Naive thymus-derived CD4-positive, alpha-beta T cell (primary cell): ENCODE measurements at regions not wholly inside any gene's neighbourhood (a gene's known extent, or its start where the extent isn't known, plus 50 kb on each side); places are given as distances from the start of the nearest gene placed in this dataset.

Experiments
- ATAC-seq: fragments of 150-1000 bp; cut with Tn5 transposase; 2 replicates; pipeline ENCODE4 v1.10.0; 2021; ENCODE audit warnings: mild to moderate bottlenecking, moderate library complexity
- CTCF ChIA-PET: fragments of 350-600 bp; sonication (Branson Sonifier 250); formaldehyde crosslinking; loops from one replicate; lab custom pipeline; 2021; ENCODE audit warnings: antibody characterized with exemption; lab: Charles Lee
- POLR2A ChIA-PET: fragments of 350-600 bp; sonication (Branson Sonifier 250); formaldehyde crosslinking; loops from one replicate; lab custom pipeline; 2021; ENCODE audit warnings: antibody characterized with exemption, inconsistent platforms; lab: Charles Lee
- DNase-seq, 9 donors: peaks; one replicate each; pipeline versions ENCODE4 v3.0.0 to v3.0.0-alpha.2; 2020 to 2022; ENCODE audit warnings: mixed read lengths in 1 of 9
- H3K27ac ChIP-seq: one replicate; pipeline ENCODE4 v1.7.0; 2013; ENCODE audit warnings: mild to moderate bottlenecking, low read depth, low read length, moderate library complexity
- H3K27me3 ChIP-seq, 2 donors: one replicate each; pipeline ENCODE4 v1.7.0; 2013; ENCODE audit warnings: low read length in 2 of 2, mild to moderate bottlenecking in 2 of 2, moderate library complexity in 2 of 2; ENCODE audit not compliant: control insufficient read depth in 2 of 2, insufficient read depth in 2 of 2
- H3K36me3 ChIP-seq, 3 experiments: 1 replicate in 2 of 3; 2 replicates in 1 of 3; pipeline ENCODE4 v1.7.0; 2013; ENCODE audit warnings: low read length in 3 of 3, mild to moderate bottlenecking in 3 of 3, moderate library complexity in 1 of 3; ENCODE audit not compliant: insufficient read depth in 3 of 3, control insufficient read depth in 2 of 3
- H3K4me1 ChIP-seq, 2 donors: one replicate each; pipeline ENCODE4 v1.7.0; 2013; ENCODE audit warnings: low read length in 2 of 2, mild to moderate bottlenecking in 2 of 2, moderate library complexity in 1 of 2; ENCODE audit not compliant: control insufficient read depth in 2 of 2, insufficient read depth in 2 of 2
- H3K4me3 ChIP-seq: 2 replicates; pipeline ENCODE4 v1.7.0; 2013; ENCODE audit warnings: mild to moderate bottlenecking, low read length
- H3K9me3 ChIP-seq, 3 experiments: 1 replicate in 2 of 3; 2 replicates in 1 of 3; pipeline ENCODE4 v1.7.0; 2013; ENCODE audit warnings: low read length in 3 of 3; ENCODE audit not compliant: control insufficient read depth in 2 of 3
- H3K27ac Mint-ChIP-seq, 9 donors: one replicate each; pipeline ENCODE4 v1.8.0; 2020 to 2022; ENCODE audit warnings: mixed read lengths in 9 of 9, mild to moderate bottlenecking in 8 of 9, moderate library complexity in 5 of 9, inconsistent platforms in 2 of 9
- H3K27me3 Mint-ChIP-seq, 5 donors: one replicate each; pipeline ENCODE4 v1.8.0; 2021 to 2022; ENCODE audit warnings: mixed read lengths in 5 of 5, mild to moderate bottlenecking in 1 of 5
- H3K36me3 Mint-ChIP-seq, 5 donors: one replicate each; pipeline ENCODE4 v1.8.0; 2020 to 2022; ENCODE audit warnings: mixed read lengths in 5 of 5, mild to moderate bottlenecking in 3 of 5, inconsistent platforms in 1 of 5
- H3K4me1 Mint-ChIP-seq, 7 donors: one replicate each; pipeline ENCODE4 v1.8.0; 2020 to 2022; ENCODE audit warnings: mixed read lengths in 7 of 7, mild to moderate bottlenecking in 3 of 7, inconsistent platforms in 1 of 7
- H3K4me3 Mint-ChIP-seq, 10 donors: one replicate each; pipeline ENCODE4 v1.8.0; 2020 to 2022; ENCODE audit warnings: mild to moderate bottlenecking in 10 of 10, mixed read lengths in 10 of 10, moderate library complexity in 6 of 10, inconsistent platforms in 2 of 10
- H3K9me3 Mint-ChIP-seq, 11 donors: one replicate each; pipeline ENCODE4 v1.8.0; 2020 to 2022; ENCODE audit warnings: mixed read lengths in 11 of 11, mild to moderate bottlenecking in 4 of 11, inconsistent platforms in 1 of 11, moderate library complexity in 1 of 11
- intact Hi-C, 2 donors: fragments of 100-400 bp; cut with micrococcal nuclease; formaldehyde crosslinking; loops; one replicate each; pipeline ENCODE4 v1.15.1; 2023

GRCh38 chr7:130999926-131000325, 265.9 kb upstream of the KLF14 start:
- peaks cover 0 to 10% (median 0%) of the 10 kb centered on the region in 11 donors for H3K9me3 Mint-ChIP-seq
- peaks cover 45 to 91% (median 84%) of the 10 kb centered on the region in 7 donors for H3K4me1 Mint-ChIP-seq
- intact Hi-C loops: no loop called here
- peak overlapping the region in 2 of 10 donors; percentile 19 to 40 for H3K4me3 Mint-ChIP-seq
- ChIA-PET CTCF (interaction anchor here (1.7 kb wide), 1 partner anchor 103 kb away, joined by 7 read pairs; no protein-coding TSS in a partner anchor), POLR2A (interaction anchor here (0.8 to 0.9 kb wide), 2 partner anchors 9 to 235 kb away, joined by 3 read pairs; no protein-coding TSS in a partner anchor)
- no peaks in the 10 kb centered on the region for H3K27me3 Mint-ChIP-seq
- H3K27ac Mint-ChIP-seq: peak overlapping the region in 7 of 9 donors; percentile 21 to 84 (median 64)
- Histone ChIP-seq H3K27ac (peak overlapping the region; percentile 7), H3K4me1 (peaks cover 34 to 41% of the 10 kb centered on the region in 2 donors), H3K27me3 (no peaks in the 10 kb centered on the region), H3K9me3 (no peaks in the 10 kb centered on the region), H3K36me3 (no peaks in the 10 kb centered on the region), H3K4me3 (no peak overlapping the region)
- H3K36me3 Mint-ChIP-seq: peaks cover 0 to 29% (median 19%) of the 10 kb centered on the region in 5 donors
- DNase-seq (no peak), ATAC-seq (no peak)

GRCh38 chr7:131000389-131000788, 266.4 kb upstream of the KLF14 start:
- DNase-seq (no peak), ATAC-seq (no peak)
- peaks cover 32 to 36% of the 10 kb centered on the region in 2 donors for H3K4me1 ChIP-seq
- Mint-ChIP-seq H3K27ac (peak overlapping the region in 6 of 9 donors; percentile 21 to 77 (median 52)), H3K27me3 (no peaks in the 10 kb centered on the region), H3K4me1 (peaks cover 45 to 91% (median 84%) of the 10 kb centered on the region in 7 donors), H3K4me3 (peak overlapping the region in 1 of 10 donors; percentile 19), H3K9me3 (peaks cover 0 to 12% (median 0%) of the 10 kb centered on the region in 11 donors), H3K36me3 (peaks cover 3 to 33% (median 23%) of the 10 kb centered on the region in 5 donors)
- intact Hi-C loops: no loop called here
- H3K36me3 ChIP-seq: no peaks in the 10 kb centered on the region
- no peaks in the 10 kb centered on the region for H3K27me3 ChIP-seq
- no peaks in the 10 kb centered on the region for H3K9me3 ChIP-seq
- no peak overlapping the region for H3K4me3 ChIP-seq
- ChIA-PET POLR2A (interaction anchor here (0.8 to 0.9 kb wide), 2 partner anchors 10 to 234 kb away, joined by 3 read pairs; no protein-coding TSS in a partner anchor), CTCF (interaction anchor here (1.6 to 1.7 kb wide), 2 partner anchors 18 to 103 kb away, joined by 4 to 7 read pairs; no protein-coding TSS in a partner anchor)
- no peak overlapping the region for H3K27ac ChIP-seq

DNA sequence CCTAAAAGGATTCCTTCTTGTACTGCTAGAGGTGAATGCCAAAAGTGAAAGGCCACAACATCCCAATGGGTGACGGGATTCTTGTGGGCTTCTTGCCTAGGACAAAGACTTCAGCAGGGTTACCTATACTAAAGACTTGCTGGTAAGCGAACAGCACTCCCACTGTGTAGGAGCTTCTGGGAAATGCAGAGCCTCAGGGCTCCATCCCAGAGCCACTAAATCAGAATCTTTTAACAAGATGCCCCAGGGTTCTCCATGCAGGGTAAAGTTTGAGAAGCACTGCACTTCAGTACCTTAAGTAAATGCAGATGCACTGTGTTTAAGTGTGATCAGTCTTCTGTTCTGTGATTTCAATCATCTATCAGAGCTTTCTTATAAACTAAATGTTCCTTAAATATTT, 266.9 kb upstream of the KLF14 start:
- ATAC-seq (no peak), DNase-seq (no peak)
- Mint-ChIP-seq H3K27ac (peak overlapping the region in 2 of 9 donors; percentile 38 to 77), H3K36me3 (peaks cover 6 to 36% (median 25%) of the 10 kb centered on the region in 5 donors), H3K27me3 (no peaks in the 10 kb centered on the region), H3K4me1 (peaks cover 43 to 89% (median 83%) of the 10 kb centered on the region in 7 donors), H3K4me3 (no peak overlapping the region), H3K9me3 (peaks cover 0 to 12% (median 0%) of the 10 kb centered on the region in 11 donors)
- Histone ChIP-seq H3K4me1 (peaks cover 32% of the 10 kb centered on the region in 2 donors), H3K4me3 (no peak overlapping the region), H3K9me3 (no peaks in the 10 kb centered on the region), H3K27me3 (no peaks in the 10 kb centered on the region), H3K27ac (no peak overlapping the region), H3K36me3 (no peaks in the 10 kb centered on the region)
- ChIA-PET CTCF (interaction anchor here (1.6 to 1.7 kb wide), 2 partner anchors 19 to 104 kb away, joined by 4 to 7 read pairs; no protein-coding TSS in a partner anchor), POLR2A (interaction anchor here (1.2 kb wide), 1 partner anchor 19 kb away, joined by 3 read pairs; no protein-coding TSS in a partner anchor)
- intact Hi-C loops: no loop called here

DNA sequence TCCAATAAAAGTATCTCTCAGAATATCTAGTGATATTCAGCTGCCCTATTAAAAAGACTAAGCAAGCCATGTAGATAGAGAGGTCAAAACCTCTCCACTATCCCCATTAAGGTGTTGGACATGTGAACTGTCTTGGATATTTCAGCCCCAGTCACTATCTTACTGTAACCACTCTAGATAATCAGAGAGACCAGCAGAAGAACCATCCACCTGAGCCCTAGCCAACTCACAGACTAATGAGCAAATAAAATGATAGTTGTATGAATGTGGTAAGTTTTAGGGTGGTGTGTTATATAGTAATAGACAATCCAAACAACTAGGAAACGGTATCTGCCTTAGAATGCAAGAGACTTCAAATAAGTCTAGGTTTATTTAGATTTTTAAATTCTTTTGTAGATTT, 268.6 kb upstream of the KLF14 start:
- H3K36me3 Mint-ChIP-seq: peaks cover 6 to 39% (median 25%) of the 10 kb centered on the region in 5 donors
- no peaks in the 10 kb centered on the region for H3K27me3 Mint-ChIP-seq
- Histone ChIP-seq H3K36me3 (no peaks in the 10 kb centered on the region), H3K9me3 (no peaks in the 10 kb centered on the region), H3K4me3 (no peak overlapping the region), H3K27ac (no peak overlapping the region), H3K27me3 (no peaks in the 10 kb centered on the region), H3K4me1 (peaks cover 27 to 35% of the 10 kb centered on the region in 2 donors)
- POLR2A ChIA-PET: no interaction called here
- ATAC-seq: no peak
- CTCF ChIA-PET: interaction anchor here (0.6 to 3.4 kb wide), 4 partner anchors 10 to 107 kb away, joined by 3 to 21 read pairs (median 4); no protein-coding TSS in a partner anchor
- intact Hi-C loops: no loop called here
- DNase-seq: no peak
- H3K4me3 Mint-ChIP-seq: peak overlapping the region in 1 of 10 donors; percentile 22
- no peak overlapping the region for H3K27ac Mint-ChIP-seq
- H3K9me3 Mint-ChIP-seq: peaks cover 0 to 12% (median 0%) of the 10 kb centered on the region in 11 donors
- peaks cover 33 to 88% (median 78%) of the 10 kb centered on the region in 7 donors for H3K4me1 Mint-ChIP-seq

GRCh38 chr7:131003634-131004033, 269.6 kb upstream of the KLF14 start:
- ATAC-seq: no peak
- peak overlapping the region in 1 of 9 donors; percentile 36 for H3K27ac Mint-ChIP-seq
- intact Hi-C loops: no loop called here
- Histone ChIP-seq H3K4me1 (peaks cover 37 to 45% of the 10 kb centered on the region in 2 donors), H3K27ac (no peak overlapping the region), H3K9me3 (no peaks in the 10 kb centered on the region), H3K36me3 (no peaks in the 10 kb centered on the region), H3K4me3 (no peak overlapping the region), H3K27me3 (no peaks in the 10 kb centered on the region)
- peaks cover 36 to 89% (median 78%) of the 10 kb centered on the region in 7 donors for H3K4me1 Mint-ChIP-seq
- CTCF ChIA-PET: interaction anchor here (0.6 to 3.4 kb wide), 6 partner anchors 10 to 108 kb away, joined by 3 to 21 read pairs (median 5); no protein-coding TSS in a partner anchor
- no peaks in the 10 kb centered on the region for H3K27me3 Mint-ChIP-seq
- peaks cover 0 to 12% (median 0%) of the 10 kb centered on the region in 11 donors for H3K9me3 Mint-ChIP-seq
- no peak for DNase-seq
- POLR2A ChIA-PET: interaction anchor here (0.7 to 1.1 kb wide), 2 partner anchors 9 to 27 kb away, joined by 3 to 4 read pairs; no protein-coding TSS in a partner anchor
- peaks cover 6 to 37% (median 25%) of the 10 kb centered on the region in 5 donors for H3K36me3 Mint-ChIP-seq
- no peak overlapping the region for H3K4me3 Mint-ChIP-seq

- intact Hi-C loops: no loop called here
- Mint-ChIP-seq H3K36me3 (peaks cover 6 to 35% (median 25%) of the 10 kb centered on the region in 5 donors), H3K27ac (peak overlapping the region in 3 of 9 donors; percentile 23 to 42 (median 27)), H3K4me1 (peaks cover 37 to 89% (median 78%) of the 10 kb centered on the region in 7 donors), H3K4me3 (peak overlapping the region in 2 of 10 donors; percentile 12 to 32), H3K27me3 (no peaks in the 10 kb centered on the region), H3K9me3 (peaks cover 0 to 12% (median 0%) of the 10 kb centered on the region in 11 donors)
- POLR2A ChIA-PET: interaction anchor here (0.7 to 1.2 kb wide), 2 partner anchors 9 to 90 kb away, joined by 3 to 4 read pairs; no protein-coding TSS in a partner anchor
- H3K27me3 ChIP-seq: no peaks in the 10 kb centered on the region
- no peaks in the 10 kb centered on the region for H3K36me3 ChIP-seq
- no peaks in the 10 kb centered on the region for H3K9me3 ChIP-seq
- no peak overlapping the region for H3K4me3 ChIP-seq
- DNase-seq (no peak), ATAC-seq (peak; percentile 46)
- H3K27ac ChIP-seq: no peak overlapping the region
- H3K4me1 ChIP-seq: peaks cover 37 to 45% of the 10 kb centered on the region in 2 donors
- CTCF ChIA-PET: interaction anchor here (0.5 to 3.4 kb wide), 7 partner anchors 11 to 943 kb away, joined by 3 to 21 read pairs (median 5); no protein-coding TSS in a partner anchor
These were observed 270.4 kb upstream of the KLF14 start for GRCh38 chr7:131004371-131004770.
